GM12878 (cell line): ENCODE measurements at regions not wholly inside any gene's neighbourhood (a gene's known extent, or its start where the extent isn't known, plus 50 kb on each side); places are given as distances from the start of the nearest gene placed in this dataset.

Source experiments
- ATAC-seq: fragments of 200-7000 bp; cut with Tn5 transposase; 3 replicates; pipeline ENCODE4 v1.9.1; 2020; ENCODE audit warnings: mild to moderate bottlenecking, moderate library complexity
- BruUV-seq: library from RNA; stranded (reverse); fragments of 400-500 nt; replicated peaks from 2 replicates; lab custom pipeline; 2021; lab: Mats Ljungman, UMichigan
- CTCF ChIA-PET: fragments of 300-600 bp; sonication (Branson Sonifier 250); formaldehyde crosslinking; extraction: SDS; loops from one replicate; lab custom pipeline; 2021; ENCODE audit warnings: inconsistent platforms; lab: Yijun Ruan, JAX
- POLR2A ChIA-PET: fragments of 350-600 bp; formaldehyde crosslinking; extraction: SDS; loops from one replicate; lab custom pipeline; 2021; ENCODE audit warnings: inconsistent platforms; lab: Charles Lee
- RAD21 ChIA-PET: fragments of 300-600 bp; sonication (Branson Sonifier 250); formaldehyde crosslinking; loops from one replicate; lab custom pipeline; 2023; ENCODE audit warnings: antibody characterized with exemption; ENCODE audit not compliant: unreplicated experiment; lab: Charles Lee
- SMC1A ChIA-PET: fragments of 300-600 bp; sonication (Branson Sonifier 250); formaldehyde crosslinking; loops from one replicate; lab custom pipeline; 2023; ENCODE audit not compliant: unreplicated experiment, uncharacterized antibody; lab: Charles Lee
- DNase-seq: peaks from one replicate; pipeline ENCODE4 v3.0.0-alpha.2; 2011; ENCODE audit warnings: low read depth, low spot score
- FAIRE-seq: peaks from 3 replicates; lab custom pipeline; 2011; peaks lifted over from hg19 to GRCh38; lab: Jason Lieb, UNC
- H2AFZ ChIP-seq: 2 replicates; pipeline ENCODE4 v1.6.0; 2011; ENCODE audit warnings: low read depth, low read length, control low read depth; ENCODE audit not compliant: control insufficient read depth
- H3K27ac ChIP-seq: 2 replicates; pipeline ENCODE4 v1.5.1; 2011; ENCODE audit warnings: control low read depth; ENCODE audit not compliant: control insufficient read depth, insufficient read depth
- H3K27me3 ChIP-seq, 2 experiments: replicated peaks in 1 of 2; 2 replicates each; pipeline versions ENCODE4 v1.6.0 to v1.6.1; 2011; ENCODE audit warnings: low read length in 1 of 2; ENCODE audit not compliant: control insufficient read depth in 2 of 2, insufficient read depth in 2 of 2
- H3K36me3 ChIP-seq, 2 experiments: 2 replicates each; pipeline ENCODE4 v1.5.1; 2011; ENCODE audit warnings: low read length in 1 of 2; ENCODE audit not compliant: control insufficient read depth in 2 of 2, insufficient read depth in 2 of 2
- H3K4me1 ChIP-seq: 2 replicates; pipeline ENCODE4 v1.6.1; 2011; ENCODE audit warnings: mild to moderate bottlenecking, low read length, moderate library complexity, mixed read lengths; ENCODE audit not compliant: control insufficient read depth, insufficient read depth
- H3K4me2 ChIP-seq: 2 replicates; pipeline ENCODE4 v1.6.0; 2011; ENCODE audit warnings: control low read depth; ENCODE audit not compliant: control insufficient read depth, insufficient read depth
- H3K4me3 ChIP-seq: fragments of 200-600 bp; sonication (generic); 2 replicates; pipeline ENCODE4 v1.5.1; 2016
- H3K79me2 ChIP-seq: 2 replicates; pipeline ENCODE4 v1.6.0; 2011; ENCODE audit warnings: low read length; ENCODE audit not compliant: control insufficient read depth, insufficient read depth
- H3K9ac ChIP-seq: 2 replicates; pipeline ENCODE4 v1.8.0; 2011; ENCODE audit warnings: low read length, control low read depth, mixed read lengths; ENCODE audit not compliant: control insufficient read depth, insufficient read depth
- H3K9me3 ChIP-seq: replicated peaks from 3 replicates; pipeline ENCODE4 v1.5.1; 2011; ENCODE audit warnings: mild to moderate bottlenecking, low read length; ENCODE audit not compliant: control insufficient read depth, insufficient read depth
- H4K20me1 ChIP-seq: 2 replicates; pipeline ENCODE4 v1.6.0; 2011; ENCODE audit not compliant: control insufficient read depth, insufficient read depth
- ATF2 ChIP-seq: IDR thresholded peaks from 2 replicates; pipeline ENCODE4 v1.6.1; 2012; ENCODE audit warnings: low read length, inconsistent platforms
- ATF7 ChIP-seq: fragments of 450-650 bp; IDR thresholded peaks from 2 replicates; pipeline ENCODE4 v1.6.1; 2016; ENCODE audit warnings: low read depth, mild to moderate bottlenecking
- BACH1 ChIP-seq: fragments of 450-650 bp; IDR thresholded peaks from 2 replicates; pipeline ENCODE4 v1.6.1; 2017; ENCODE audit warnings: mild to moderate bottlenecking, borderline replicate concordance
- DPF2 ChIP-seq: fragments of 450-650 bp; IDR thresholded peaks from 2 replicates; pipeline ENCODE4 v1.6.1; 2017; ENCODE audit warnings: mild to moderate bottlenecking
- EZH2 ChIP-seq: IDR thresholded peaks from 2 replicates; pipeline ENCODE4 v1.6.1; 2012; ENCODE audit warnings: low read depth, mild to moderate bottlenecking, control low read depth, inconsistent platforms, low read length, borderline replicate concordance; ENCODE audit not compliant: control insufficient read depth
- IRF3 ChIP-seq: fragments of 450-650 bp; IDR thresholded peaks from 2 replicates; pipeline ENCODE4 v1.6.1; 2014; ENCODE audit warnings: mild to moderate bottlenecking
- NFIC ChIP-seq: IDR thresholded peaks from 2 replicates; pipeline ENCODE4 v1.6.1; 2012; ENCODE audit warnings: low read depth, mild to moderate bottlenecking, inconsistent platforms, low read length, moderate library complexity
- NRF1 ChIP-seq: conservative IDR thresholded peaks from 2 replicates; pipeline ENCODE4 v1.6.1; 2011; ENCODE audit warnings: mild to moderate bottlenecking, low read depth, low read length, improper control_type of control experiment
- PAX8 ChIP-seq: fragments of 450-650 bp; IDR thresholded peaks from 2 replicates; pipeline ENCODE4 v1.6.1; 2017; ENCODE audit warnings: mild to moderate bottlenecking, moderate library complexity
- RCOR1 ChIP-seq: conservative IDR thresholded peaks from 2 replicates; pipeline ENCODE4 v1.6.1; 2012; ENCODE audit warnings: low read depth, low read length, improper control_type of control experiment
- STAT1 ChIP-seq: fragments of 450-650 bp; conservative IDR thresholded peaks from 2 replicates; pipeline ENCODE4 v1.6.1; 2014; ENCODE audit warnings: antibody characterized with exemption, mild to moderate bottlenecking
- SUZ12 ChIP-seq: fragments of 200-600 bp; sonication (generic); IDR thresholded peaks from one replicate; pipeline ENCODE4 v1.6.1; 2018; ENCODE audit warnings: antibody characterized with exemption, mild to moderate bottlenecking; ENCODE audit not compliant: unreplicated experiment
- TCF3 ChIP-seq: IDR thresholded peaks from 2 replicates; pipeline ENCODE4 v1.6.1; 2012; ENCODE audit warnings: low read depth, mild to moderate bottlenecking, low read length, borderline replicate concordance; ENCODE audit not compliant: insufficient read depth
- WGBS: methylation state at CpG from one replicate; pipeline ENCODE4 v1.1.6; 2016; ENCODE audit warnings: low lambda C conversion rate; ENCODE audit not compliant: insufficient replicate concordance, insufficient coverage; ENCODE audit errors: missing lambda C conversion rate; 5-methylcytosine and 5-hydroxymethylcytosine counted together
- in situ Hi-C: fragments of 300-500 bp; cut with MboI; formaldehyde crosslinking; loops from 9 replicates; pipeline ENCODE4 v1.14.3; 2018; ENCODE audit warnings: mixed read lengths
- intact Hi-C: fragments of 100-400 bp; cut with micrococcal nuclease; formaldehyde crosslinking; loops from one replicate; pipeline ENCODE4 v1.14.2; 2022; ENCODE audit not compliant: unreplicated experiment
- TF ChIP-seq, protein P1 (sequence below): IDR thresholded peaks from 2 replicates; pipeline ENCODE4 v1.6.1; 2012; ENCODE audit warnings: low read depth, low read length, improper control_type of control experiment

- TF ChIP-seq DPF2 (no peak), ATF7 (no peak)
- TF ChIP-seq, all 136 proteins: peak for 0
Measured at GRCh38 chr17:63221939-63222338, 224.2 kb downstream of the CYB561 start (continued).

- Histone ChIP-seq H3K9ac (no peak overlapping the region), H3K27me3 (no peaks in the 10 kb centered on the region; a peak in 1 of 4 replicates), H3K36me3 (no peaks in the 10 kb centered on the region), H4K20me1 (no peaks in the 10 kb centered on the region), H3K4me1 (no peaks in the 10 kb centered on the region), H3K27ac (no peak overlapping the region), H3K4me2 (no peak overlapping the region)
- ChIA-PET SMC1A (interaction anchor here (1.2 kb wide), 1 partner anchor 9 kb away, joined by 3 read pairs; no protein-coding TSS in a partner anchor), RAD21 (no interaction called here), CTCF (no interaction called here)
- no peak for FAIRE-seq
- BruUV-seq, result no TSS peak
- intact Hi-C loops, result no loop called here
- no peak for TF ChIP-seq IRF3
- TF ChIP-seq EZH2, result no peak
- no peak for TF ChIP-seq RCOR1
- TF ChIP-seq STAT1, result no peak
- TF ChIP-seq, protein P1, sequence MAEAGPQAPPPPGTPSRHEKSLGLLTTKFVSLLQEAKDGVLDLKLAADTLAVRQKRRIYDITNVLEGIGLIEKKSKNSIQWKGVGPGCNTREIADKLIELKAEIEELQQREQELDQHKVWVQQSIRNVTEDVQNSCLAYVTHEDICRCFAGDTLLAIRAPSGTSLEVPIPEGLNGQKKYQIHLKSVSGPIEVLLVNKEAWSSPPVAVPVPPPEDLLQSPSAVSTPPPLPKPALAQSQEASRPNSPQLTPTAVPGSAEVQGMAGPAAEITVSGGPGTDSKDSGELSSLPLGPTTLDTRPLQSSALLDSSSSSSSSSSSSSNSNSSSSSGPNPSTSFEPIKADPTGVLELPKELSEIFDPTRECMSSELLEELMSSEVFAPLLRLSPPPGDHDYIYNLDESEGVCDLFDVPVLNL, result no peak
- TF ChIP-seq SUZ12, result no peak
- no peak for TF ChIP-seq ATF2
- TF ChIP-seq TCF3, result no peak
- no peak for TF ChIP-seq NFIC
- no peak for TF ChIP-seq NRF1
- no peak for TF ChIP-seq BACH1
- TF ChIP-seq PAX8, result no peak
- TF ChIP-seq, all 136 proteins: peak for 0
- POLR2A ChIA-PET, result no interaction called here
- 82% methylated on average over 1 of the region's 1 CpG for WGBS
- no peak overlapping the region for H2AFZ ChIP-seq
- ATAC-seq (no peak), DNase-seq (no peak)
- no peaks in the 10 kb centered on the region for H3K79me2 ChIP-seq
- no peaks in the 10 kb centered on the region for H3K9me3 ChIP-seq
- no peak overlapping the region for H3K4me3 ChIP-seq
- in situ Hi-C loops, result no loop called here
Measured at GRCh38 chr17:63222655-63223054, 223.5 kb downstream of the CYB561 start.
